NCI-H345 treated with DMSO at 0.1 percent for 48 hours (cell line): ENCODE measurements at regions not wholly inside any gene's neighbourhood (a gene's known extent, or its start where the extent isn't known, plus 50 kb on each side); places are given as distances from the start of the nearest gene placed in this dataset.
A peak's percentile ranks its signal among the peaks of the same experiment; 100 is the strongest.
"Not testable (repeated sequence)": the region's sequence is repeated elsewhere in the genome, so short reads cannot be mapped to it uniquely, and the experiment has no call there.

Source experiments
- DNase-seq: peaks from one replicate; lab custom pipeline; 2025; ENCODE audit not compliant: unreplicated experiment; lab: John Stamatoyannopoulos, UW

- DNase-seq = no peak
Measured at GRCh38 chr17:56690441-56691291, 97.2 kb downstream of the NOG start.

- DNase-seq = no peak
Measured at GRCh38 chr17:56694825-56695224, 101.3 kb downstream of the NOG start.

GRCh38 chr17:56697190-56697589 lies 103.7 kb downstream of the NOG start:
- no peak for DNase-seq

- DNase-seq = no peak
Measured at GRCh38 chr17:56699186-56699894, 105.8 kb downstream of the NOG start.

GRCh38 chr17:56700919-56701420 lies 107.5 kb downstream of the NOG start:
- no peak for DNase-seq

- no peak for DNase-seq
Measured at GRCh38 chr17:56707312-56708219, 114.1 kb downstream of the NOG start.

- DNase-seq = no peak
Measured at GRCh38 chr17:56708220-56708558, 114.7 kb downstream of the NOG start.

GRCh38 chr17:56708670-56709410 lies 115.3 kb downstream of the NOG start:
- DNase-seq = no peak

- DNase-seq = no peak
Measured at GRCh38 chr17:56710986-56711385, 117.5 kb downstream of the NOG start.

GRCh38 chr17:56715613-56716357 lies 117.9 kb downstream of the C17orf67 start:
- DNase-seq = peak; percentile 66

GRCh38 chr17:56717471-56717870 lies 116.2 kb downstream of the C17orf67 start:
- DNase-seq = no peak

GRCh38 chr17:56718515-56718914 lies 115.2 kb downstream of the C17orf67 start:
- DNase-seq = no peak

- no peak for DNase-seq
Measured at GRCh38 chr17:56723421-56723820, 110.3 kb downstream of the C17orf67 start.

- no peak for DNase-seq
Measured at GRCh38 chr17:56724664-56725063, 109.1 kb downstream of the C17orf67 start.

- DNase-seq = no peak
Measured at GRCh38 chr17:56725144-56725543, 108.6 kb downstream of the C17orf67 start.

- DNase-seq = no peak
Measured at GRCh38 chr17:56727876-56728617, 105.7 kb downstream of the C17orf67 start.

- DNase-seq = not testable (repeated sequence)
Measured at GRCh38 chr17:56731096-56731495, 102.6 kb downstream of the C17orf67 start.

- no peak for DNase-seq
Measured at GRCh38 chr17:56733833-56734232, 99.9 kb downstream of the C17orf67 start.

GRCh38 chr17:56735842-56736241 lies 97.9 kb downstream of the C17orf67 start:
- DNase-seq = no peak
